T-helper 17 cell (primary cell): ENCODE measurements at regions not wholly inside any gene's neighbourhood (a gene's known extent, or its start where the extent isn't known, plus 50 kb on each side); places are given as distances from the start of the nearest gene placed in this dataset.
A peak's percentile ranks its signal among the peaks of the same experiment; 100 is the strongest.
"Not testable (repeated sequence)": the region's sequence is repeated elsewhere in the genome, so short reads cannot be mapped to it uniquely, and the experiment has no call there.

Source experiments
- ATAC-seq: fragments of 150-1000 bp; cut with Tn5 transposase; 2 replicates; pipeline ENCODE4 v1.10.0; 2021; ENCODE audit warnings: mild to moderate bottlenecking, moderate library complexity
- DNase-seq, 3 donors: peaks; one replicate each; pipeline versions ENCODE4 v3.0.0 to v3.0.0-alpha.2; 2020 to 2021
- H3K9me3 ChIP-seq: one replicate; pipeline ENCODE4 v1.7.0; 2013; ENCODE audit warnings: low read length, mild to moderate bottlenecking; ENCODE audit not compliant: control insufficient read depth, poor library complexity, severe bottlenecking
- H3K27ac Mint-ChIP-seq: one replicate; pipeline ENCODE4 v1.8.0; 2022; ENCODE audit warnings: mild to moderate bottlenecking, moderate library complexity, mixed read lengths
- H3K27me3 Mint-ChIP-seq: one replicate; pipeline ENCODE4 v1.8.0; 2022; ENCODE audit warnings: mixed read lengths
- H3K36me3 Mint-ChIP-seq: one replicate; pipeline ENCODE4 v1.8.0; 2022; ENCODE audit warnings: low read depth, mixed read lengths
- H3K4me1 Mint-ChIP-seq: one replicate; pipeline ENCODE4 v1.8.0; 2022; ENCODE audit warnings: mild to moderate bottlenecking, mixed read lengths
- H3K4me3 Mint-ChIP-seq: one replicate; pipeline ENCODE4 v1.8.0; 2022; ENCODE audit warnings: mild to moderate bottlenecking, moderate library complexity, mixed read lengths

GRCh38 chrX:39796856-39797255, 300.9 kb downstream of the BCOR start:
- no peak for ATAC-seq
- Mint-ChIP-seq H3K4me3 (no peak overlapping the region), H3K27ac (no peak overlapping the region), H3K4me1 (no peaks in the 10 kb centered on the region), H3K27me3 (no peaks in the 10 kb centered on the region), H3K36me3 (no peaks in the 10 kb centered on the region)
- no peaks in the 10 kb centered on the region for H3K9me3 ChIP-seq
- no peak for DNase-seq

GRCh38 chrX:39798488-39798887, 299.3 kb downstream of the BCOR start:
- not testable (repeated sequence) for H3K36me3 Mint-ChIP-seq, H3K4me3 Mint-ChIP-seq, ATAC-seq, DNase-seq, H3K4me1 Mint-ChIP-seq, H3K9me3 ChIP-seq, H3K27ac Mint-ChIP-seq, H3K27me3 Mint-ChIP-seq

- Mint-ChIP-seq H3K27me3 (no peaks in the 10 kb centered on the region), H3K4me1 (peaks cover 2% of the 10 kb centered on the region), H3K4me3 (no peak overlapping the region), H3K27ac (no peak overlapping the region), H3K36me3 (no peaks in the 10 kb centered on the region)
- DNase-seq (no peak), ATAC-seq (no peak)
- H3K9me3 ChIP-seq: no peaks in the 10 kb centered on the region
Observed at GRCh38 chrX:39802354-39802753, 295.4 kb downstream of the BCOR start.

GRCh38 chrX:39802908-39803307, 294.9 kb downstream of the BCOR start:
- no peaks in the 10 kb centered on the region for H3K9me3 ChIP-seq
- ATAC-seq (no peak), DNase-seq (no peak)
- Mint-ChIP-seq H3K27ac (no peak overlapping the region), H3K36me3 (no peaks in the 10 kb centered on the region), H3K27me3 (no peaks in the 10 kb centered on the region), H3K4me3 (no peak overlapping the region), H3K4me1 (peaks cover 2% of the 10 kb centered on the region)

GRCh38 chrX:39805022-39805421, 292.7 kb downstream of the BCOR start:
- Mint-ChIP-seq H3K27me3 (no peaks in the 10 kb centered on the region), H3K27ac (no peak overlapping the region), H3K4me3 (no peak overlapping the region), H3K4me1 (peaks cover 2% of the 10 kb centered on the region), H3K36me3 (no peaks in the 10 kb centered on the region)
- H3K9me3 ChIP-seq: no peaks in the 10 kb centered on the region
- no peak for ATAC-seq
- DNase-seq: no peak

- Mint-ChIP-seq H3K27me3 (no peaks in the 10 kb centered on the region), H3K4me1 (peaks cover 2% of the 10 kb centered on the region), H3K27ac (peak overlapping the region; percentile 51), H3K36me3 (no peaks in the 10 kb centered on the region), H3K4me3 (no peak overlapping the region)
- H3K9me3 ChIP-seq: no peaks in the 10 kb centered on the region
- DNase-seq (no peak), ATAC-seq (no peak)
Observed at GRCh38 chrX:39805825-39806224, 291.9 kb downstream of the BCOR start.

- Mint-ChIP-seq H3K4me3 (no peak overlapping the region), H3K36me3 (no peaks in the 10 kb centered on the region), H3K4me1 (peaks cover 2% of the 10 kb centered on the region), H3K27me3 (no peaks in the 10 kb centered on the region), H3K27ac (no peak overlapping the region)
- no peak for DNase-seq
- no peaks in the 10 kb centered on the region for H3K9me3 ChIP-seq
- ATAC-seq: no peak
Observed at GRCh38 chrX:39808471-39808917, 289.3 kb downstream of the BCOR start.

GRCh38 chrX:39809331-39809730, 288.4 kb downstream of the BCOR start:
- DNase-seq (no peak), ATAC-seq (no peak)
- Mint-ChIP-seq H3K4me1 (peaks cover 3% of the 10 kb centered on the region), H3K36me3 (no peaks in the 10 kb centered on the region), H3K27ac (no peak overlapping the region), H3K27me3 (no peaks in the 10 kb centered on the region), H3K4me3 (no peak overlapping the region)
- H3K9me3 ChIP-seq: no peaks in the 10 kb centered on the region

- Mint-ChIP-seq H3K27me3 (no peaks in the 10 kb centered on the region), H3K4me3 (no peak overlapping the region), H3K27ac (peak overlapping the region; percentile 56), H3K36me3 (no peaks in the 10 kb centered on the region), H3K4me1 (peaks cover 3% of the 10 kb centered on the region)
- no peaks in the 10 kb centered on the region for H3K9me3 ChIP-seq
- ATAC-seq (no peak), DNase-seq (no peak)
Observed at GRCh38 chrX:39810901-39811300, 286.9 kb downstream of the BCOR start.

- Mint-ChIP-seq H3K36me3 (no peaks in the 10 kb centered on the region), H3K4me3 (no peak overlapping the region), H3K4me1 (peaks cover 2% of the 10 kb centered on the region), H3K27me3 (no peaks in the 10 kb centered on the region), H3K27ac (peak overlapping the region; percentile 56)
- DNase-seq (no peak), ATAC-seq (no peak)
- no peaks in the 10 kb centered on the region for H3K9me3 ChIP-seq
Observed at GRCh38 chrX:39811376-39811775, 286.4 kb downstream of the BCOR start.

- H3K4me1 Mint-ChIP-seq: peaks cover 5% of the 10 kb centered on the region
- H3K4me3 Mint-ChIP-seq: no peak overlapping the region
- H3K27me3 Mint-ChIP-seq: no peaks in the 10 kb centered on the region
- no peaks in the 10 kb centered on the region for H3K36me3 Mint-ChIP-seq
- no peaks in the 10 kb centered on the region for H3K9me3 ChIP-seq
- no peak for ATAC-seq
- no peak for DNase-seq
- no peak overlapping the region for H3K27ac Mint-ChIP-seq
Observed at GRCh38 chrX:39813631-39814277, 284.0 kb downstream of the BCOR start.

- H3K4me3 Mint-ChIP-seq: no peak overlapping the region
- no peak overlapping the region for H3K27ac Mint-ChIP-seq
- H3K4me1 Mint-ChIP-seq: peaks cover 5% of the 10 kb centered on the region
- ATAC-seq (peak; percentile 61), DNase-seq (peak in 2 of 3 donors; percentile 13)
- H3K9me3 ChIP-seq: no peaks in the 10 kb centered on the region
- H3K27me3 Mint-ChIP-seq: no peaks in the 10 kb centered on the region
- H3K36me3 Mint-ChIP-seq: no peaks in the 10 kb centered on the region
Observed at GRCh38 chrX:39814391-39814790, 283.4 kb downstream of the BCOR start.

GRCh38 chrX:39815631-39816030, 282.1 kb downstream of the BCOR start:
- ATAC-seq (no peak), DNase-seq (no peak)
- Mint-ChIP-seq H3K4me1 (peaks cover 7% of the 10 kb centered on the region), H3K27me3 (no peaks in the 10 kb centered on the region), H3K27ac (peak overlapping the region; percentile 29), H3K4me3 (no peak overlapping the region), H3K36me3 (no peaks in the 10 kb centered on the region)
- no peaks in the 10 kb centered on the region for H3K9me3 ChIP-seq
